ENCODE measurements at regions not wholly inside any gene's neighbourhood (a gene's known extent, or its start where the extent isn't known, plus 50 kb on each side); places are given as distances from the start of the nearest gene placed in this dataset.

- TF ChIP-seq, protein P1, sequence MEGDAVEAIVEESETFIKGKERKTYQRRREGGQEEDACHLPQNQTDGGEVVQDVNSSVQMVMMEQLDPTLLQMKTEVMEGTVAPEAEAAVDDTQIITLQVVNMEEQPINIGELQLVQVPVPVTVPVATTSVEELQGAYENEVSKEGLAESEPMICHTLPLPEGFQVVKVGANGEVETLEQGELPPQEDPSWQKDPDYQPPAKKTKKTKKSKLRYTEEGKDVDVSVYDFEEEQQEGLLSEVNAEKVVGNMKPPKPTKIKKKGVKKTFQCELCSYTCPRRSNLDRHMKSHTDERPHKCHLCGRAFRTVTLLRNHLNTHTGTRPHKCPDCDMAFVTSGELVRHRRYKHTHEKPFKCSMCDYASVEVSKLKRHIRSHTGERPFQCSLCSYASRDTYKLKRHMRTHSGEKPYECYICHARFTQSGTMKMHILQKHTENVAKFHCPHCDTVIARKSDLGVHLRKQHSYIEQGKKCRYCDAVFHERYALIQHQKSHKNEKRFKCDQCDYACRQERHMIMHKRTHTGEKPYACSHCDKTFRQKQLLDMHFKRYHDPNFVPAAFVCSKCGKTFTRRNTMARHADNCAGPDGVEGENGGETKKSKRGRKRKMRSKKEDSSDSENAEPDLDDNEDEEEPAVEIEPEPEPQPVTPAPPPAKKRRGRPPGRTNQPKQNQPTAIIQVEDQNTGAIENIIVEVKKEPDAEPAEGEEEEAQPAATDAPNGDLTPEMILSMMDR (IDR thresholded peaks at IDR 0.05; ENCODE audit: low read depth, low read length, poor library complexity, severe bottlenecking) = no peak
- TF ChIP-seq EZH2phosphoT487 (IDR thresholded peaks at IDR 0.05; ENCODE audit: borderline replicate concordance, low read length) = no peak
These were observed 213.6 kb downstream of the PCDH20 start for GRCh38 chr13:61202042-61202441.

Data from DOHH2 (cell line).